Spinal cord (tissue), 9 donors: ENCODE measurements at regions not wholly inside any gene's neighbourhood (a gene's known extent, or its start where the extent isn't known, plus 50 kb on each side); places are given as distances from the start of the nearest gene placed in this dataset.

Experiments used
- DNase-seq, 6 donors: peaks; one replicate each; pipeline versions ENCODE4 v3.0.0 to v3.0.0-alpha.2; 2013 to 2015; ENCODE audit warnings: low spot score in 6 of 6, low read depth in 4 of 6
- H3K27ac ChIP-seq: one replicate; pipeline ENCODE4 v1.5.1; 2013; ENCODE audit warnings: low read depth, low read length, control low read depth
- H3K27me3 ChIP-seq: one replicate; pipeline ENCODE4 v1.6.1; 2013; ENCODE audit warnings: low read length; ENCODE audit not compliant: control insufficient read depth, insufficient read depth
- H3K36me3 ChIP-seq: one replicate; pipeline ENCODE4 v1.6.1; 2013; ENCODE audit warnings: low read length; ENCODE audit not compliant: control insufficient read depth, insufficient read depth
- H3K4me1 ChIP-seq: one replicate; pipeline ENCODE4 v1.6.1; 2013; ENCODE audit warnings: low read length; ENCODE audit not compliant: control insufficient read depth, insufficient read depth
- H3K4me3 ChIP-seq: one replicate; pipeline ENCODE4 v1.5.1; 2013; ENCODE audit warnings: low read depth, low read length, control low read depth
- H3K9me3 ChIP-seq: one replicate; pipeline ENCODE4 v1.6.1; 2013; ENCODE audit warnings: low read length; ENCODE audit not compliant: control insufficient read depth, insufficient read depth
- WGBS: methylation state at CpG from one replicate; pipeline ENCODE4 v1.1.5; 2013; ENCODE audit warnings: missing lambda C conversion rate; ENCODE audit not compliant: insufficient coverage; 5-methylcytosine and 5-hydroxymethylcytosine counted together
- donor health status: healthy.

- no peak overlapping the region for H3K27ac ChIP-seq
- H3K4me3 ChIP-seq = no peak overlapping the region
- H3K36me3 ChIP-seq = no peaks in the 10 kb centered on the region
- H3K9me3 ChIP-seq = no peaks in the 10 kb centered on the region
- H3K4me1 ChIP-seq = no peaks in the 10 kb centered on the region
- DNase-seq = no peak
- no peaks in the 10 kb centered on the region for H3K27me3 ChIP-seq
- 98% methylated on average over 6 of the region's 7 CpGs for WGBS
Observed at GRCh38 chrX:5142644-5143043, 1086.0 kb downstream of the NLGN4X start.

- DNase-seq = no peak
- H3K4me1 ChIP-seq = no peaks in the 10 kb centered on the region
- no peaks in the 10 kb centered on the region for H3K27me3 ChIP-seq
- no peak overlapping the region for H3K27ac ChIP-seq
- WGBS = 92% methylated on average over 2 of the region's 4 CpGs
- no peaks in the 10 kb centered on the region for H3K9me3 ChIP-seq
- no peak overlapping the region for H3K4me3 ChIP-seq
- H3K36me3 ChIP-seq = no peaks in the 10 kb centered on the region
Observed at GRCh38 chrX:5122181-5122678, 1106.4 kb downstream of the NLGN4X start.

GRCh38 chrX:5117816-5118215, 1110.9 kb downstream of the NLGN4X start:
- Histone ChIP-seq H3K36me3 (no peaks in the 10 kb centered on the region), H3K27ac (no peak overlapping the region), H3K27me3 (no peaks in the 10 kb centered on the region), H3K4me3 (no peak overlapping the region), H3K4me1 (no peaks in the 10 kb centered on the region), H3K9me3 (no peaks in the 10 kb centered on the region)
- DNase-seq = no peak
- WGBS = 71% methylated on average over 1 of the region's 4 CpGs

- DNase-seq = peak in 1 of 6 donors; percentile 1
- Histone ChIP-seq H3K9me3 (no peaks in the 10 kb centered on the region), H3K27me3 (no peaks in the 10 kb centered on the region), H3K4me3 (no peak overlapping the region), H3K27ac (no peak overlapping the region), H3K36me3 (no peaks in the 10 kb centered on the region), H3K4me1 (no peaks in the 10 kb centered on the region)
- WGBS = 40% methylated on average over 1 of the region's 6 CpGs
Observed at GRCh38 chrX:5113128-5113527, 1115.5 kb downstream of the NLGN4X start.

- DNase-seq = no peak
- Histone ChIP-seq H3K27ac (no peak overlapping the region), H3K4me3 (no peak overlapping the region), H3K36me3 (no peaks in the 10 kb centered on the region), H3K27me3 (no peaks in the 10 kb centered on the region), H3K4me1 (no peaks in the 10 kb centered on the region), H3K9me3 (no peaks in the 10 kb centered on the region)
- 80% methylated on average over 1 of the region's 8 CpGs for WGBS
Observed at GRCh38 chrX:5100004-5100403, 1128.7 kb downstream of the NLGN4X start.

- WGBS = 100% methylated on average over 1 of the region's 2 CpGs
Observed at GRCh38 chrX:5086388-5086787, 1142.3 kb downstream of the NLGN4X start.

GRCh38 chrX:5084279-5084678, 1144.4 kb downstream of the NLGN4X start:
- Histone ChIP-seq H3K9me3 (no peaks in the 10 kb centered on the region), H3K36me3 (no peaks in the 10 kb centered on the region), H3K4me3 (no peak overlapping the region), H3K4me1 (no peaks in the 10 kb centered on the region), H3K27me3 (no peaks in the 10 kb centered on the region), H3K27ac (no peak overlapping the region)
- 84% methylated on average over 2 of the region's 6 CpGs for WGBS
- DNase-seq = no peak

More at GRCh38 chrX:5086388-5086787, 1142.3 kb downstream of the NLGN4X start:
- Histone ChIP-seq H3K4me1 (no peaks in the 10 kb centered on the region), H3K4me3 (no peak overlapping the region), H3K36me3 (no peaks in the 10 kb centered on the region), H3K27ac (no peak overlapping the region), H3K9me3 (no peaks in the 10 kb centered on the region), H3K27me3 (no peaks in the 10 kb centered on the region)
- DNase-seq = peak in 1 of 6 donors; percentile 13

- Histone ChIP-seq H3K27me3 (no peaks in the 10 kb centered on the region), H3K9me3 (no peaks in the 10 kb centered on the region), H3K27ac (no peak overlapping the region), H3K4me1 (no peaks in the 10 kb centered on the region), H3K4me3 (no peak overlapping the region), H3K36me3 (no peaks in the 10 kb centered on the region)
- no peak for DNase-seq
- WGBS = no CpG with 5 or more reads among the region's 3 CpGs
Observed at GRCh38 chrX:5082705-5083104, 1146.0 kb downstream of the NLGN4X start.

- no peaks in the 10 kb centered on the region for H3K36me3 ChIP-seq
- WGBS = 100% methylated on average over 3 of the region's 4 CpGs
- no peak overlapping the region for H3K4me3 ChIP-seq
- H3K27me3 ChIP-seq = no peaks in the 10 kb centered on the region
- no peak overlapping the region for H3K27ac ChIP-seq
- H3K9me3 ChIP-seq = no peaks in the 10 kb centered on the region
- no peaks in the 10 kb centered on the region for H3K4me1 ChIP-seq
- DNase-seq = no peak
Observed at GRCh38 chrX:5080791-5081190, 1147.9 kb downstream of the NLGN4X start.

GRCh38 chrX:5068550-5068949, 1160.1 kb downstream of the NLGN4X start:
- Histone ChIP-seq H3K4me1 (no peaks in the 10 kb centered on the region), H3K27me3 (no peaks in the 10 kb centered on the region), H3K27ac (no peak overlapping the region), H3K4me3 (no peak overlapping the region), H3K36me3 (no peaks in the 10 kb centered on the region), H3K9me3 (no peaks in the 10 kb centered on the region)
- WGBS = no CpG with 5 or more reads among the region's 5 CpGs
- DNase-seq = no peak
